Prostate gland (tissue), 2 donors: ENCODE measurements at regions not wholly inside any gene's neighbourhood (a gene's known extent, or its start where the extent isn't known, plus 50 kb on each side); places are given as distances from the start of the nearest gene placed in this dataset.

Experiments used
- CTCF ChIP-seq, 4 experiments: fragments of 200-600 bp in 2 of 4; fragments of 450-650 bp in 2 of 4; sonication (generic) in 2 of 4; IDR thresholded peaks; 1 replicate in 3 of 4; 2 replicates in 1 of 4; pipeline ENCODE4 v1.5.1; 2016 to 2019; ENCODE audit warnings: antibody characterized with exemption in 4 of 4, mild to moderate bottlenecking in 2 of 4, moderate library complexity in 2 of 4
- POLR2A ChIP-seq: fragments of 450-650 bp; IDR thresholded peaks from one replicate; pipeline ENCODE4 v1.6.1; 2016; ENCODE audit warnings: antibody characterized with exemption, mild to moderate bottlenecking

DNA sequence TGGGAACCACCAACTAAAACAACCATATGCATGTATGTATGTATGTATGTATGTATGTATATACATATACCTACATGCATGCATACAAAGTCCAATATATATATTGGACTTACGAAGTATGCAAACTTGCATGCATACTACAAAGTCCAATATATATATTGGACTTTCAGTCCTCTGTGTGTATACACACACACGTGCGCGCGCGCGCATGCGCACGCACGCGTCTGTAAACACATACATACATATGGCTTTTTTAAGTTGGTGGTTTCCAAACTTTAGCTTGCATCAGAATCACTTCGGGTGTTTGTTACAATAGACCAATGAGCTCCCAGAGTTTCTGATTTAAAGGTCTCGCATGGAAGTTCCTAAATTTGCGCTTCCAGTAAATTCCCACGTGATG lies 197.5 kb upstream of the C1orf87 start:
- TF ChIP-seq CTCF (IDR thresholded peaks at IDR 0.05) (no peak), POLR2A (no peak)
